ENCODE measurements at regions not wholly inside any gene's neighbourhood (a gene's known extent, or its start where the extent isn't known, plus 50 kb on each side); places are given as distances from the start of the nearest gene placed in this dataset.
"Not testable (repeated sequence)": the region's sequence is repeated elsewhere in the genome, so short reads cannot be mapped to it uniquely, and the experiment has no call there.

GRCh38 chr11:25488176-25488575 is 843.8 kb upstream of the ANO3 start:
- not testable (repeated sequence) for H3K9me3 ChIP-seq (ENCODE audit: control insufficient read depth, insufficient read depth, low read depth, low read length); H3K27ac ChIP-seq (ENCODE audit: low read depth, low read length); H3K36me3 ChIP-seq (ENCODE audit: control insufficient read depth, insufficient read depth, low read length); H3K4me3 ChIP-seq (ENCODE audit: low read depth, low read length); H3K27me3 ChIP-seq (ENCODE audit: control insufficient read depth, insufficient read depth, low read length); H3K4me1 ChIP-seq (ENCODE audit: control insufficient read depth, insufficient read depth, low read length); H3K9ac ChIP-seq (ENCODE audit: low read length)

DNA sequence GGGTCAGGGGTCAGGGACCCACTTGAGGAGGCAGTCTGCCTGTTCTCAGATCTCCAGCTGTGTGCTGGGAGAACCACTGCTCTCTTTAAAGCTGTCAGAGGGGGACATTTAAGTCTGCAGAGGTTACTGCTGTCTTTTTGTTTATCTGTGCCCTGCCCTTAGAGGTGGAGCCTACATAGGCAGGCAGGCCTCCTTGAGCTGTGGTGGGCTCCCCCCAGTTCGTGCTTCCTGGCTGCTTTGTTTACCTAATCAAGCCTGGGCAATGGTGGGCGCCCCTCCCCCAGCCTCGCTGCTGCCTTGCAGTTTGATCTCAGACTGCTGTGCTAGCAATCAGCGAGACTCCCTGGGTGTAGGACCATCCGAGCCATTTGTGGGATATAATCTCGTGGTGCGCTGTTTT is 830.5 kb upstream of the ANO3 start:
- peak overlapping the region; percentile 37; the same call in 1 of the 2 replicates for H3K4me3 ChIP-seq (ENCODE audit: low read depth, low read length)
- not testable (repeated sequence) for H3K27me3 ChIP-seq (ENCODE audit: control insufficient read depth, insufficient read depth, low read length); H3K27ac ChIP-seq (ENCODE audit: low read depth, low read length); H3K36me3 ChIP-seq (ENCODE audit: control insufficient read depth, insufficient read depth, low read length); H3K9me3 ChIP-seq (ENCODE audit: control insufficient read depth, insufficient read depth, low read depth, low read length); H3K4me1 ChIP-seq (ENCODE audit: control insufficient read depth, insufficient read depth, low read length)
- H3K9ac ChIP-seq (ENCODE audit: low read length), result peak overlapping the region; percentile 37

DNA sequence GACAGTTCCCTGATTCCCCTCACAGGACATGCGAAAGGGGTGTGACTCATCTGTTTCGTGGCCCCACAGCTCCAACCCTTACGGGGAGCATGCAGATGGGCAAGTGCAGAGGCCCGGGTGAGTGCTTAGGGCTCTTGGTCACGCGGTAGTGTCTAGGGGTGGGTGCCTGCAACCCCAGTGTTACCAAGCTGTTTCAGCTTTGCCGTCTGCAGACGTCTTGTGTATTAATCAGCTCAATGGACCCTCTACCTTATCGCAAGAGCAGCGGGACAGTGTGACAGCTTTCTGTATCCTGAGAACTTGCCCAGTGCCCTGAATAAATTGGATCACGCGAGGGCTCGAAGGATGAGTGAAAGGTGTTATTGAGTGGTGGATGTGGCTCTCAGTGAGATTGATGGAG is 816.4 kb upstream of the ANO3 start:
- no peaks in the 10 kb centered on the region for H3K36me3 ChIP-seq (ENCODE audit: control insufficient read depth, insufficient read depth, low read length)
- H3K4me1 ChIP-seq (ENCODE audit: control insufficient read depth, insufficient read depth, low read length), result no peaks in the 10 kb centered on the region
- no peaks in the 10 kb centered on the region for H3K27me3 ChIP-seq (ENCODE audit: control insufficient read depth, insufficient read depth, low read length)
- no peak overlapping the region for H3K27ac ChIP-seq (ENCODE audit: low read depth, low read length)
- no peak overlapping the region for H3K9ac ChIP-seq (ENCODE audit: low read length)
- no peak overlapping the region for H3K4me3 ChIP-seq (ENCODE audit: low read depth, low read length)
- H3K9me3 ChIP-seq (ENCODE audit: control insufficient read depth, insufficient read depth, low read depth, low read length), result no peaks in the 10 kb centered on the region

GRCh38 chr11:25520459-25520858 is 811.5 kb upstream of the ANO3 start:
- Histone ChIP-seq H3K27me3 (ENCODE audit: control insufficient read depth, insufficient read depth, low read length) (no peaks in the 10 kb centered on the region), H3K27ac (ENCODE audit: low read depth, low read length) (no peak overlapping the region), H3K36me3 (ENCODE audit: control insufficient read depth, insufficient read depth, low read length) (no peaks in the 10 kb centered on the region), H3K9me3 (ENCODE audit: control insufficient read depth, insufficient read depth, low read depth, low read length) (no peaks in the 10 kb centered on the region), H3K4me1 (ENCODE audit: control insufficient read depth, insufficient read depth, low read length) (no peaks in the 10 kb centered on the region), H3K9ac (ENCODE audit: low read length) (no peak overlapping the region), H3K4me3 (ENCODE audit: low read depth, low read length) (no peak overlapping the region)

GRCh38 chr11:25527841-25528240 is 804.1 kb upstream of the ANO3 start:
- H3K36me3 ChIP-seq (ENCODE audit: control insufficient read depth, insufficient read depth, low read length), result no peaks in the 10 kb centered on the region
- H3K4me1 ChIP-seq (ENCODE audit: control insufficient read depth, insufficient read depth, low read length), result no peaks in the 10 kb centered on the region
- H3K27me3 ChIP-seq (ENCODE audit: control insufficient read depth, insufficient read depth, low read length), result no peaks in the 10 kb centered on the region
- H3K4me3 ChIP-seq (ENCODE audit: low read depth, low read length), result no peak overlapping the region
- no peak overlapping the region for H3K9ac ChIP-seq (ENCODE audit: low read length)
- H3K9me3 ChIP-seq (ENCODE audit: control insufficient read depth, insufficient read depth, low read depth, low read length), result no peaks in the 10 kb centered on the region
- no peak overlapping the region for H3K27ac ChIP-seq (ENCODE audit: low read depth, low read length)

GRCh38 chr11:25529572-25529971 is 802.4 kb upstream of the ANO3 start:
- no peaks in the 10 kb centered on the region for H3K9me3 ChIP-seq (ENCODE audit: control insufficient read depth, insufficient read depth, low read depth, low read length)
- no peaks in the 10 kb centered on the region for H3K36me3 ChIP-seq (ENCODE audit: control insufficient read depth, insufficient read depth, low read length)
- no peak overlapping the region for H3K4me3 ChIP-seq (ENCODE audit: low read depth, low read length)
- no peak overlapping the region for H3K27ac ChIP-seq (ENCODE audit: low read depth, low read length)
- no peaks in the 10 kb centered on the region for H3K27me3 ChIP-seq (ENCODE audit: control insufficient read depth, insufficient read depth, low read length)
- no peaks in the 10 kb centered on the region for H3K4me1 ChIP-seq (ENCODE audit: control insufficient read depth, insufficient read depth, low read length)
- H3K9ac ChIP-seq (ENCODE audit: low read length), result no peak overlapping the region

GRCh38 chr11:25535467-25536272 is 796.3 kb upstream of the ANO3 start:
- H3K9me3 ChIP-seq (ENCODE audit: control insufficient read depth, insufficient read depth, low read depth, low read length), result no peaks in the 10 kb centered on the region
- H3K27ac ChIP-seq (ENCODE audit: low read depth, low read length), result no peak overlapping the region
- no peak overlapping the region for H3K4me3 ChIP-seq (ENCODE audit: low read depth, low read length)
- no peaks in the 10 kb centered on the region for H3K36me3 ChIP-seq (ENCODE audit: control insufficient read depth, insufficient read depth, low read length)
- no peaks in the 10 kb centered on the region for H3K4me1 ChIP-seq (ENCODE audit: control insufficient read depth, insufficient read depth, low read length)
- H3K9ac ChIP-seq (ENCODE audit: low read length), result no peak overlapping the region
- H3K27me3 ChIP-seq (ENCODE audit: control insufficient read depth, insufficient read depth, low read length), result no peaks in the 10 kb centered on the region

GRCh38 chr11:25536289-25536688 is 795.6 kb upstream of the ANO3 start:
- no peak overlapping the region for H3K27ac ChIP-seq (ENCODE audit: low read depth, low read length)
- no peaks in the 10 kb centered on the region for H3K36me3 ChIP-seq (ENCODE audit: control insufficient read depth, insufficient read depth, low read length)
- no peaks in the 10 kb centered on the region for H3K27me3 ChIP-seq (ENCODE audit: control insufficient read depth, insufficient read depth, low read length)
- H3K9ac ChIP-seq (ENCODE audit: low read length), result no peak overlapping the region
- no peak overlapping the region for H3K4me3 ChIP-seq (ENCODE audit: low read depth, low read length)
- H3K4me1 ChIP-seq (ENCODE audit: control insufficient read depth, insufficient read depth, low read length), result no peaks in the 10 kb centered on the region
- H3K9me3 ChIP-seq (ENCODE audit: control insufficient read depth, insufficient read depth, low read depth, low read length), result no peaks in the 10 kb centered on the region

DNA sequence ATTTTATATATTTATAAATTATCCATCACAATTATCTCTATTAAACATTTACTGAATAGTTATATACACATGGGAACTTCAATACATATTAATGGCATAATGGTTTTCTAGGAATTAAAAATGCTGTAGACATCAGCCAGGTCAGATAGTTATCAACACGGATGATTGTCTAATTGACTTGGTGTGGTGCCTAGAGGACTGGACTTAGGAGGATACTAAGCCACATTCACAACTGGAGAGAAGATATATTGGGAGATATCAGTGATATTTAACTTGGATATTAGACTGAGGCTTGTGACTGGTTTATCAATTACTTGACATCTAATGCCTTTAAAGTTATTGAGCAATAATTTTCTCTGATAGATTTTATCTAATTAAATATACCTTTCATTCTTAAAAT is 794.5 kb upstream of the ANO3 start:
- Histone ChIP-seq H3K9me3 (ENCODE audit: control insufficient read depth, insufficient read depth, low read depth, low read length) (no peaks in the 10 kb centered on the region), H3K36me3 (ENCODE audit: control insufficient read depth, insufficient read depth, low read length) (no peaks in the 10 kb centered on the region), H3K9ac (ENCODE audit: low read length) (no peak overlapping the region), H3K27me3 (ENCODE audit: control insufficient read depth, insufficient read depth, low read length) (no peaks in the 10 kb centered on the region), H3K27ac (ENCODE audit: low read depth, low read length) (no peak overlapping the region), H3K4me1 (ENCODE audit: control insufficient read depth, insufficient read depth, low read length) (no peaks in the 10 kb centered on the region), H3K4me3 (ENCODE audit: low read depth, low read length) (no peak overlapping the region)

DNA sequence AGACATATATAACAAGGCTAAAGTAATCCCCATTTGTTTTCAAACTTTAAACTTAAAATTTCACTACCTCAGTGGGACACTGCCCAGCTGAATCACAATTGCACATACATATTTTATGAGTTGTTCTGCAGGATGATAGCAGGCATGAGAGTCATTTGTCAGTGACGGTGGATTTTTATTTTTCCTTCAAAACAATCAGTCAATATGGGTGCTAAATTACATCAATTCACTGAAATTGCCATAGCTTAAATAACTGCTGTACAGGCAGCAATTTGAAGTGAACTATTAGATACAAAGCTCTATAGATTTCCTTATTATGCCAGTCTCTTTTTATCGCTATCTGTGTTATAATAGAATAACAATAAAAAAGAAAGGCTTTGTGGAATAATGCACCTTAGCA is 784.6 kb upstream of the ANO3 start:
- Histone ChIP-seq H3K27me3 (ENCODE audit: control insufficient read depth, insufficient read depth, low read length) (no peaks in the 10 kb centered on the region), H3K4me1 (ENCODE audit: control insufficient read depth, insufficient read depth, low read length) (no peaks in the 10 kb centered on the region; the same call in 1 of the 2 replicates), H3K9me3 (ENCODE audit: control insufficient read depth, insufficient read depth, low read depth, low read length) (no peaks in the 10 kb centered on the region), H3K36me3 (ENCODE audit: control insufficient read depth, insufficient read depth, low read length) (no peaks in the 10 kb centered on the region), H3K27ac (ENCODE audit: low read depth, low read length) (no peak overlapping the region), H3K4me3 (ENCODE audit: low read depth, low read length) (no peak overlapping the region), H3K9ac (ENCODE audit: low read length) (no peak overlapping the region)

DNA sequence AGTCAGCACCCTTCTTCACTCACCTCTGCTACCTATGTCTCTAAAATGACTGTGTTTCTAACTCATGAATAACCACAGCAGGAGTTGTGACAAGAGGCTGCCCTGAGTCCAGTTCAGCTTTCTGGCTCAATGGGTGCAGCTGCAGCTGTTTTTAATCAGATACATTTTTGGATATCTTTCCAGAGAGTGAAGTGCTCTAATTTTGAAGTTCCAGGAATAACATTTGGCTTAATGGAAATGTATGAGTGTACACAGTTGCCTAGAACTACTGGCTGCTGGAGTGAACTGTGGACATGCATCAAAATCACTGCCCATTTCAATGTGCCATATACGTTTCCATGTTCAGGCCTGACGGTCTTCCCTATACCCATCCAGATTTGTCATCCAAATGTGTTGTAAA is 769.5 kb upstream of the ANO3 start:
- Histone ChIP-seq H3K9ac (ENCODE audit: low read length) (no peak overlapping the region), H3K4me3 (ENCODE audit: low read depth, low read length) (no peak overlapping the region), H3K27me3 (ENCODE audit: control insufficient read depth, insufficient read depth, low read length) (no peaks in the 10 kb centered on the region), H3K36me3 (ENCODE audit: control insufficient read depth, insufficient read depth, low read length) (no peaks in the 10 kb centered on the region), H3K4me1 (ENCODE audit: control insufficient read depth, insufficient read depth, low read length) (no peaks in the 10 kb centered on the region), H3K9me3 (ENCODE audit: control insufficient read depth, insufficient read depth, low read depth, low read length) (no peaks in the 10 kb centered on the region), H3K27ac (ENCODE audit: low read depth, low read length) (no peak overlapping the region)
